AG09309 (cell line): ENCODE measurements at regions not wholly inside any gene's neighbourhood (a gene's known extent, or its start where the extent isn't known, plus 50 kb on each side); places are given as distances from the start of the nearest gene placed in this dataset.
"Not testable (repeated sequence)": the region's sequence is repeated elsewhere in the genome, so short reads cannot be mapped to it uniquely, and the experiment has no call there.

Source experiments
- DNase-seq: peaks from one replicate; pipeline ENCODE4 v3.0.0-alpha.2; 2010; ENCODE audit warnings: low read depth
- H3K4me3 ChIP-seq: 2 replicates; pipeline ENCODE4 v1.5.1; 2011; ENCODE audit warnings: mild to moderate bottlenecking, low read depth, low read length, moderate library complexity; ENCODE audit not compliant: control insufficient read depth
- TF ChIP-seq, protein P1 (sequence below): IDR thresholded peaks from 2 replicates; pipeline ENCODE4 v1.5.1; 2011; ENCODE audit warnings: mild to moderate bottlenecking, low read depth, low read length, inconsistent platforms; ENCODE audit not compliant: insufficient read depth, control insufficient read depth; ENCODE audit errors: missing control alignments

- DNase-seq: no peak
- no peak overlapping the region for H3K4me3 ChIP-seq
- TF ChIP-seq, protein P1, sequence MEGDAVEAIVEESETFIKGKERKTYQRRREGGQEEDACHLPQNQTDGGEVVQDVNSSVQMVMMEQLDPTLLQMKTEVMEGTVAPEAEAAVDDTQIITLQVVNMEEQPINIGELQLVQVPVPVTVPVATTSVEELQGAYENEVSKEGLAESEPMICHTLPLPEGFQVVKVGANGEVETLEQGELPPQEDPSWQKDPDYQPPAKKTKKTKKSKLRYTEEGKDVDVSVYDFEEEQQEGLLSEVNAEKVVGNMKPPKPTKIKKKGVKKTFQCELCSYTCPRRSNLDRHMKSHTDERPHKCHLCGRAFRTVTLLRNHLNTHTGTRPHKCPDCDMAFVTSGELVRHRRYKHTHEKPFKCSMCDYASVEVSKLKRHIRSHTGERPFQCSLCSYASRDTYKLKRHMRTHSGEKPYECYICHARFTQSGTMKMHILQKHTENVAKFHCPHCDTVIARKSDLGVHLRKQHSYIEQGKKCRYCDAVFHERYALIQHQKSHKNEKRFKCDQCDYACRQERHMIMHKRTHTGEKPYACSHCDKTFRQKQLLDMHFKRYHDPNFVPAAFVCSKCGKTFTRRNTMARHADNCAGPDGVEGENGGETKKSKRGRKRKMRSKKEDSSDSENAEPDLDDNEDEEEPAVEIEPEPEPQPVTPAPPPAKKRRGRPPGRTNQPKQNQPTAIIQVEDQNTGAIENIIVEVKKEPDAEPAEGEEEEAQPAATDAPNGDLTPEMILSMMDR: no peak
Measured at GRCh38 chr1:198957044-198957443, 318.2 kb downstream of the PTPRC start.

- TF ChIP-seq, protein P1: no peak
- H3K4me3 ChIP-seq: no peak overlapping the region
- DNase-seq: no peak
Measured at GRCh38 chr1:198959032-198959431, 320.2 kb downstream of the PTPRC start.

- no peak for DNase-seq
- no peak overlapping the region for H3K4me3 ChIP-seq
- TF ChIP-seq, protein P1: no peak
Measured at GRCh38 chr1:198959676-198960075, 320.8 kb downstream of the PTPRC start.

DNA sequence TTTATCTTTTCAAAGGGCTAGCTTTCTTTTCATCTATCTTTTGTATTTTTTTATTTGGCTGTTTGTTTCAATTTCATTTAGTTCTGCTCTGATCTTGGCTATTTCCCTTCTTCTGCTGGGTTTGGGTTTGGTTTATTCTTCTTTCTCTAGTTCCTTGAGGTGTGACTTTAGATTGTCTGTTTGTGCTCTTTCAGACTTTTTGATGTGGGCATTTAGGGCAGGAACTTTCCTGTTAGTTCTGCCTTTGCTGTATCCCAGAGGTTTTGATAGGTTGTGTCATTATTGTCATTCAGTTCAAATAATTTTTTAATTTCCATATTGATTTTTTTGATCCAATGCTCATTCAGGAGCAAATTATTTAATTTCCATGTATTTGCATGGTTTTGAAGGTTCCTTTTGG, 325.0 kb downstream of the PTPRC start:
- not testable (repeated sequence) for H3K4me3 ChIP-seq, DNase-seq

GRCh38 chr1:198966519-198966918, 327.7 kb downstream of the PTPRC start:
- no peak overlapping the region for H3K4me3 ChIP-seq
- TF ChIP-seq, protein P1: no peak
- DNase-seq: no peak

GRCh38 chr1:198967566-198967965, 328.7 kb downstream of the PTPRC start:
- no peak for DNase-seq
- TF ChIP-seq, protein P1: no peak
- no peak overlapping the region for H3K4me3 ChIP-seq

- no peak for DNase-seq
- TF ChIP-seq, protein P1: no peak
- no peak overlapping the region for H3K4me3 ChIP-seq
Measured at GRCh38 chr1:198968866-198969265, 330.0 kb downstream of the PTPRC start.
